Endothelial cell (in vitro differentiated cells): ENCODE measurements at regions not wholly inside any gene's neighbourhood (a gene's known extent, or its start where the extent isn't known, plus 50 kb on each side); places are given as distances from the start of the nearest gene placed in this dataset.

Source experiments
- DNase-seq: peaks from one replicate; pipeline ENCODE4 v3.0.0; 2021; ENCODE audit warnings: low spot score
- H3K27ac Mint-ChIP-seq: one replicate; pipeline ENCODE4 v1.8.0; 2021; ENCODE audit warnings: mixed read lengths, inconsistent platforms; ENCODE audit not compliant: unreplicated experiment
- H3K27me3 Mint-ChIP-seq: one replicate; pipeline ENCODE4 v1.8.0; 2021; ENCODE audit warnings: mild to moderate bottlenecking, moderate library complexity, mixed read lengths, inconsistent platforms; ENCODE audit not compliant: unreplicated experiment
- H3K36me3 Mint-ChIP-seq: one replicate; pipeline ENCODE4 v1.8.0; 2021; ENCODE audit warnings: mild to moderate bottlenecking, low read depth, mixed read lengths, inconsistent platforms; ENCODE audit not compliant: unreplicated experiment
- H3K4me1 Mint-ChIP-seq: one replicate; pipeline ENCODE4 v1.8.0; 2021; ENCODE audit warnings: mild to moderate bottlenecking, mixed read lengths, inconsistent platforms; ENCODE audit not compliant: unreplicated experiment
- H3K4me3 Mint-ChIP-seq: one replicate; pipeline ENCODE4 v1.8.0; 2021; ENCODE audit warnings: mild to moderate bottlenecking, mixed read lengths, inconsistent platforms; ENCODE audit not compliant: unreplicated experiment
- H3K9me3 Mint-ChIP-seq: one replicate; pipeline ENCODE4 v1.8.0; 2021; ENCODE audit warnings: mixed read lengths, inconsistent platforms; ENCODE audit not compliant: unreplicated experiment
- CTCF ChIP-seq: fragments of 200-600 bp; sonication (generic); IDR thresholded peaks from one replicate; pipeline ENCODE4 v1.5.0; 2021; ENCODE audit warnings: antibody characterized with exemption; ENCODE audit not compliant: unreplicated experiment

- Mint-ChIP-seq H3K4me3 (peak overlapping the region; percentile 66), H3K36me3 (no peaks in the 10 kb centered on the region), H3K27ac (peak overlapping the region; percentile 7), H3K27me3 (no peaks in the 10 kb centered on the region), H3K4me1 (peaks cover 10% of the 10 kb centered on the region), H3K9me3 (no peaks in the 10 kb centered on the region)
- peak; percentile 73 for TF ChIP-seq CTCF
- DNase-seq: peak; percentile 74
These were observed 109.9 kb upstream of the ATP11B start for GRCh38 chr3:182683453-182683852.

GRCh38 chr3:182683858-182684257 is 109.4 kb upstream of the ATP11B start:
- H3K9me3 Mint-ChIP-seq: no peaks in the 10 kb centered on the region

GRCh38 chr3:182686033-182686886 is 107.0 kb upstream of the ATP11B start:
- H3K27me3 Mint-ChIP-seq: no peaks in the 10 kb centered on the region
- H3K4me3 Mint-ChIP-seq: no peak overlapping the region
- H3K36me3 Mint-ChIP-seq: no peaks in the 10 kb centered on the region
- no peak for DNase-seq
- no peaks in the 10 kb centered on the region for H3K9me3 Mint-ChIP-seq
- TF ChIP-seq CTCF: no peak
- no peak overlapping the region for H3K27ac Mint-ChIP-seq
- peaks cover 10% of the 10 kb centered on the region for H3K4me1 Mint-ChIP-seq

More at GRCh38 chr3:182683858-182684257, 109.4 kb upstream of the ATP11B start:
- Mint-ChIP-seq H3K27me3 (no peaks in the 10 kb centered on the region), H3K4me1 (peaks cover 10% of the 10 kb centered on the region), H3K27ac (no peak overlapping the region), H3K36me3 (no peaks in the 10 kb centered on the region), H3K4me3 (no peak overlapping the region)
- peak; percentile 10 for TF ChIP-seq CTCF
- no peak for DNase-seq

- no peak for TF ChIP-seq CTCF
- DNase-seq: no peak
- no peaks in the 10 kb centered on the region for H3K36me3 Mint-ChIP-seq
- no peaks in the 10 kb centered on the region for H3K9me3 Mint-ChIP-seq
- peaks cover 7% of the 10 kb centered on the region for H3K4me1 Mint-ChIP-seq
- H3K27me3 Mint-ChIP-seq: no peaks in the 10 kb centered on the region
- H3K27ac Mint-ChIP-seq: no peak overlapping the region
- no peak overlapping the region for H3K4me3 Mint-ChIP-seq
These were observed 103.1 kb upstream of the ATP11B start for GRCh38 chr3:182690172-182690571.

GRCh38 chr3:182692021-182692420 is 101.3 kb upstream of the ATP11B start:
- no peaks in the 10 kb centered on the region for H3K27me3 Mint-ChIP-seq
- no peak for TF ChIP-seq CTCF
- H3K36me3 Mint-ChIP-seq: no peaks in the 10 kb centered on the region
- H3K4me1 Mint-ChIP-seq: no peaks in the 10 kb centered on the region
- H3K27ac Mint-ChIP-seq: no peak overlapping the region
- no peaks in the 10 kb centered on the region for H3K9me3 Mint-ChIP-seq
- no peak overlapping the region for H3K4me3 Mint-ChIP-seq
- DNase-seq: no peak
